ENCODE measurements at regions not wholly inside any gene's neighbourhood (a gene's known extent, or its start where the extent isn't known, plus 50 kb on each side); places are given as distances from the start of the nearest gene placed in this dataset.

GRCh38 chr16:86919578-86920305 is 341.4 kb downstream of the FOXL1 start:
- no peak for DNase-seq

GRCh38 chr16:86921289-86921688 is 342.9 kb downstream of the FOXL1 start:
- DNase-seq = no peak

- no peak for DNase-seq
Observed at GRCh38 chr16:86922311-86922710, 344.0 kb downstream of the FOXL1 start.

- DNase-seq = no peak
Observed at GRCh38 chr16:86923656-86924055, 345.3 kb downstream of the FOXL1 start.

GRCh38 chr16:86924537-86924936 is 346.2 kb downstream of the FOXL1 start:
- DNase-seq = no peak

- DNase-seq = no peak
Observed at GRCh38 chr16:86925067-86925791, 346.9 kb downstream of the FOXL1 start.

- no peak for DNase-seq
Observed at GRCh38 chr16:86926181-86927094, 348.1 kb downstream of the FOXL1 start.

- no peak for DNase-seq
Observed at GRCh38 chr16:86927699-86928098, 349.4 kb downstream of the FOXL1 start.

GRCh38 chr16:86928523-86929011 is 350.2 kb downstream of the FOXL1 start:
- DNase-seq = no peak

GRCh38 chr16:86929057-86929871 is 350.9 kb downstream of the FOXL1 start:
- DNase-seq = no peak

GRCh38 chr16:86930001-86930400 is 351.7 kb downstream of the FOXL1 start:
- DNase-seq = no peak

- DNase-seq = no peak
Observed at GRCh38 chr16:86930663-86931373, 352.5 kb downstream of the FOXL1 start.

GRCh38 chr16:86931410-86931941 is 353.1 kb downstream of the FOXL1 start:
- DNase-seq = no peak

GRCh38 chr16:86932130-86932982 is 354.0 kb downstream of the FOXL1 start:
- no peak for DNase-seq

GRCh38 chr16:86934581-86935375 is 356.4 kb downstream of the FOXL1 start:
- no peak for DNase-seq

- no peak for DNase-seq
Observed at GRCh38 chr16:86939609-86940008, 361.3 kb downstream of the FOXL1 start.

- DNase-seq = no peak
Observed at GRCh38 chr16:86941731-86942130, 363.4 kb downstream of the FOXL1 start.

GRCh38 chr16:86942151-86943051 is 364.1 kb downstream of the FOXL1 start:
- no peak for DNase-seq
